Glutamatergic neuron (in vitro differentiated cells): ENCODE measurements at regions not wholly inside any gene's neighbourhood (a gene's known extent, or its start where the extent isn't known, plus 50 kb on each side); places are given as distances from the start of the nearest gene placed in this dataset.
"Not testable (repeated sequence)": the region's sequence is repeated elsewhere in the genome, so short reads cannot be mapped to it uniquely, and the experiment has no call there.

Experiments used
- DNase-seq: peaks from one replicate; pipeline ENCODE4 v3.0.0; 2022
- H3K27ac Mint-ChIP-seq: one replicate; pipeline ENCODE4 v1.8.0; 2020; ENCODE audit warnings: mild to moderate bottlenecking, mixed read lengths, inconsistent platforms; ENCODE audit not compliant: unreplicated experiment
- H3K27me3 Mint-ChIP-seq: one replicate; pipeline ENCODE4 v1.8.0; 2020; ENCODE audit warnings: mild to moderate bottlenecking, moderate library complexity, mixed read lengths, inconsistent platforms; ENCODE audit not compliant: unreplicated experiment
- H3K36me3 Mint-ChIP-seq: one replicate; pipeline ENCODE4 v1.8.0; 2020; ENCODE audit warnings: mild to moderate bottlenecking, mixed read lengths, inconsistent platforms; ENCODE audit not compliant: unreplicated experiment
- H3K4me1 Mint-ChIP-seq: one replicate; pipeline ENCODE4 v1.8.0; 2020; ENCODE audit warnings: mild to moderate bottlenecking, low read depth, mixed read lengths, inconsistent platforms; ENCODE audit not compliant: unreplicated experiment
- H3K4me3 Mint-ChIP-seq: one replicate; pipeline ENCODE4 v1.8.0; 2020; ENCODE audit warnings: mild to moderate bottlenecking, mixed read lengths, inconsistent platforms; ENCODE audit not compliant: unreplicated experiment
- H3K9me3 Mint-ChIP-seq: one replicate; pipeline ENCODE4 v1.8.0; 2020; ENCODE audit warnings: mild to moderate bottlenecking, moderate library complexity, mixed read lengths, inconsistent platforms; ENCODE audit not compliant: unreplicated experiment
- CTCF ChIP-seq: fragments of 200-600 bp; sonication (generic); IDR thresholded peaks from one replicate; pipeline ENCODE4 v1.5.0; 2021; ENCODE audit not compliant: partially characterized antibody, unreplicated experiment

- no peak for TF ChIP-seq CTCF
- Mint-ChIP-seq H3K27me3 (peaks cover 2% of the 10 kb centered on the region), H3K36me3 (no peaks in the 10 kb centered on the region), H3K9me3 (no peaks in the 10 kb centered on the region), H3K4me1 (no peaks in the 10 kb centered on the region), H3K4me3 (no peak overlapping the region), H3K27ac (no peak overlapping the region)
- DNase-seq, result no peak
Measured at GRCh38 chr6:10081075-10081474, 333.8 kb downstream of the TFAP2A start.

- Mint-ChIP-seq H3K4me1 (no peaks in the 10 kb centered on the region), H3K4me3 (no peak overlapping the region), H3K27me3 (peaks cover 5% of the 10 kb centered on the region), H3K9me3 (no peaks in the 10 kb centered on the region), H3K36me3 (no peaks in the 10 kb centered on the region), H3K27ac (no peak overlapping the region)
- DNase-seq, result no peak
- TF ChIP-seq CTCF, result no peak
Measured at GRCh38 chr6:10080561-10080960, 334.3 kb downstream of the TFAP2A start.

GRCh38 chr6:10078581-10078980 lies 336.3 kb downstream of the TFAP2A start:
- H3K36me3 Mint-ChIP-seq, result no peaks in the 10 kb centered on the region
- H3K4me1 Mint-ChIP-seq, result no peaks in the 10 kb centered on the region
- no peak overlapping the region for H3K4me3 Mint-ChIP-seq
- no peak for TF ChIP-seq CTCF
- H3K27me3 Mint-ChIP-seq, result peaks cover 5% of the 10 kb centered on the region
- H3K9me3 Mint-ChIP-seq, result peaks cover 2% of the 10 kb centered on the region
- DNase-seq, result no peak
- H3K27ac Mint-ChIP-seq, result no peak overlapping the region

GRCh38 chr6:10074726-10075125 lies 340.1 kb downstream of the TFAP2A start:
- H3K4me3 Mint-ChIP-seq, H3K36me3 Mint-ChIP-seq, H3K27ac Mint-ChIP-seq, H3K4me1 Mint-ChIP-seq, DNase-seq, H3K27me3 Mint-ChIP-seq, H3K9me3 Mint-ChIP-seq: not testable (repeated sequence)

- Mint-ChIP-seq H3K4me1 (no peaks in the 10 kb centered on the region), H3K27ac (no peak overlapping the region), H3K36me3 (no peaks in the 10 kb centered on the region), H3K27me3 (peaks cover 3% of the 10 kb centered on the region), H3K9me3 (peaks cover 2% of the 10 kb centered on the region), H3K4me3 (no peak overlapping the region)
- TF ChIP-seq CTCF, result no peak
- DNase-seq, result no peak
Measured at GRCh38 chr6:10073341-10073740, 341.5 kb downstream of the TFAP2A start.

- H3K27ac Mint-ChIP-seq, result no peak overlapping the region
- H3K36me3 Mint-ChIP-seq, result no peaks in the 10 kb centered on the region
- DNase-seq, result no peak
- H3K4me3 Mint-ChIP-seq, result no peak overlapping the region
- peaks cover 3% of the 10 kb centered on the region for H3K27me3 Mint-ChIP-seq
- no peak for TF ChIP-seq CTCF
- H3K4me1 Mint-ChIP-seq, result no peaks in the 10 kb centered on the region
- peaks cover 2% of the 10 kb centered on the region for H3K9me3 Mint-ChIP-seq
Measured at GRCh38 chr6:10071631-10072220, 343.1 kb downstream of the TFAP2A start.
